Activated B cell treated with CpG ODN at 0.5 μM for 24 hours (primary cell): ENCODE measurements at regions not wholly inside any gene's neighbourhood (a gene's known extent, or its start where the extent isn't known, plus 50 kb on each side); places are given as distances from the start of the nearest gene placed in this dataset.

Experiments used
- ATAC-seq: fragments of 200-7000 bp; cut with Tn5 transposase; one replicate; pipeline ENCODE4 v1.10.0; 2021; ENCODE audit warnings: low read depth, mild to moderate bottlenecking, moderate library complexity
- CTCF ChIA-PET: fragments of 350-600 bp; sonication (Branson Sonifier 250); formaldehyde crosslinking; loops from one replicate; lab custom pipeline; 2021; ENCODE audit warnings: antibody characterized with exemption; lab: Charles Lee
- POLR2A ChIA-PET: fragments of 350-600 bp; sonication (Branson Sonifier 250); formaldehyde crosslinking; loops from one replicate; lab custom pipeline; 2021; ENCODE audit warnings: antibody characterized with exemption; lab: Charles Lee
- DNase-seq: peaks from one replicate; pipeline ENCODE4 v3.0.0; 2022
- H3K27ac Mint-ChIP-seq: one replicate; pipeline ENCODE4 v1.8.0; 2020; ENCODE audit warnings: mixed read lengths
- H3K27me3 Mint-ChIP-seq: one replicate; pipeline ENCODE4 v1.8.0; 2021; ENCODE audit warnings: mixed read lengths
- H3K36me3 Mint-ChIP-seq: one replicate; pipeline ENCODE4 v1.8.0; 2021; ENCODE audit warnings: low read depth, mixed read lengths
- H3K4me1 Mint-ChIP-seq: one replicate; pipeline ENCODE4 v1.8.0; 2021; ENCODE audit warnings: mixed read lengths
- H3K4me3 Mint-ChIP-seq: one replicate; pipeline ENCODE4 v1.8.0; 2020; ENCODE audit warnings: mild to moderate bottlenecking, mixed read lengths
- H3K9me3 Mint-ChIP-seq: one replicate; pipeline ENCODE4 v1.8.0; 2020; ENCODE audit warnings: mixed read lengths
- intact Hi-C: fragments of 100-400 bp; cut with micrococcal nuclease; formaldehyde crosslinking; loops from one replicate; pipeline ENCODE4 v1.15.1; 2024
- TF ChIP-seq, protein P1 (sequence below): fragments of 200-600 bp; IDR thresholded peaks from one replicate; pipeline ENCODE4 v1.8.0; 2022; ENCODE audit warnings: antibody characterized with exemption, mild to moderate bottlenecking

DNA sequence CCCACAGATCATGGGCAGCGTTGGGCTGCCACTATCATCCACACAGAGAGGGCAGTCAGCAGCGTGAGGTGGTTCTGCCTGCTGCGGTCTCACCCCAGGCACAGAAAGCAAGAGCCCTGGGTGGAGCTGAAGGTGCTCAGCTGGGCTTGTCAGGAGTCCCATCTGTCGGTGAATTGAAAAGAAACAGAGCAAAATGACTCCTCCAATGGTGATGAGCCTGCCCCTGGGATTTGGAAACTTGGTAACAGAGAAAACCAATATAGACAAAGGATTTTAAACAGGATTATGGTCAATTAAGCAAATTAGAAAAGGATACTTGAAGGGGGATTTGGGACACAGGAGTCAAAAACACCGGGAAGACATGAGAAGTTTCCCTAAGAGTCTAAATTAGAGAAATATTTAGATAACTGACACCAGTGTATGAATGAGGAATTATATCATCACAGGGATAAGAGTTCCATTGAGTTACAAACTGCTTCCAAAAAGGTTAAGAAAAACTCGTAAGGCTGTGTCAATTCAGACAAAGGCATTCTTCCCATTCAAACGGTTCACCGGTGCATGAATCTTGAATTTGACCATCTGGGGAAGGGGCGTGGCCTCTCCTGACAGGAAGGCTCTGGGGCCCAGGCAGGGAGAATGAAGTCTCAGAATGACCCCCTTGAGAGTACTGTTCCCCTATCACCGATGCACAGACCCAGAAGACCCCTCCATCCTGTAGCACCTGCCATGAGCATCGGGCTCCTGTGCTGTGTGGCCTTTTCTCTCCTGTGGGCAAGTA is 70.0 kb upstream of the PRSS58 start:
- no peaks in the 10 kb centered on the region for H3K36me3 Mint-ChIP-seq
- ChIA-PET CTCF (no interaction called here), POLR2A (no interaction called here)
- H3K9me3 Mint-ChIP-seq, result no peaks in the 10 kb centered on the region
- DNase-seq (no peak), ATAC-seq (no peak)
- peaks cover 22% of the 10 kb centered on the region for H3K27me3 Mint-ChIP-seq
- TF ChIP-seq, protein P1, sequence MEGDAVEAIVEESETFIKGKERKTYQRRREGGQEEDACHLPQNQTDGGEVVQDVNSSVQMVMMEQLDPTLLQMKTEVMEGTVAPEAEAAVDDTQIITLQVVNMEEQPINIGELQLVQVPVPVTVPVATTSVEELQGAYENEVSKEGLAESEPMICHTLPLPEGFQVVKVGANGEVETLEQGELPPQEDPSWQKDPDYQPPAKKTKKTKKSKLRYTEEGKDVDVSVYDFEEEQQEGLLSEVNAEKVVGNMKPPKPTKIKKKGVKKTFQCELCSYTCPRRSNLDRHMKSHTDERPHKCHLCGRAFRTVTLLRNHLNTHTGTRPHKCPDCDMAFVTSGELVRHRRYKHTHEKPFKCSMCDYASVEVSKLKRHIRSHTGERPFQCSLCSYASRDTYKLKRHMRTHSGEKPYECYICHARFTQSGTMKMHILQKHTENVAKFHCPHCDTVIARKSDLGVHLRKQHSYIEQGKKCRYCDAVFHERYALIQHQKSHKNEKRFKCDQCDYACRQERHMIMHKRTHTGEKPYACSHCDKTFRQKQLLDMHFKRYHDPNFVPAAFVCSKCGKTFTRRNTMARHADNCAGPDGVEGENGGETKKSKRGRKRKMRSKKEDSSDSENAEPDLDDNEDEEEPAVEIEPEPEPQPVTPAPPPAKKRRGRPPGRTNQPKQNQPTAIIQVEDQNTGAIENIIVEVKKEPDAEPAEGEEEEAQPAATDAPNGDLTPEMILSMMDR, result no peak
- H3K4me1 Mint-ChIP-seq, result peaks cover 4% of the 10 kb centered on the region
- H3K4me3 Mint-ChIP-seq, result no peak overlapping the region
- intact Hi-C loops, result no loop called here
- H3K27ac Mint-ChIP-seq, result no peak overlapping the region

DNA sequence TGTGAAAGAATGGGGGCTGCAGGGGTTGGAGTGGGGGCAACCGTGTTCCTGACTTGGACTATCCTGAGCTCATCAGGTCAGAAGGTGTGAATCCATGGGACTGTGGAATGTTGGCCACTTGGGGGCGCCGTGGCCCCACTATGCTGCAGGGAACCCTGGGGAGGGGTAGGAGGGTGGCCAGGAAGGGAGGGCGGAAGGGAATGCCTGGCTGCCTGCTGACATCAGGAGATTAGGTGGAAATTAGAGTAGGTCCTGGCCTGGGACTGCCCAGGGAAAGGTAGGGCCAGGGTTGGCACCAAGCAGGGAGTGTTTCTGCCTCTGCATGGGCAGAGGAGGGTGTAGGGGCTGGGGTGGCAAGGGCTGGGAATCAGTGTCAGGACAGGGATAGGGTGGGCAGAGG is 65.8 kb upstream of the PRSS58 start:
- TF ChIP-seq, protein P1, result no peak
- intact Hi-C loops, result no loop called here
- DNase-seq (no peak), ATAC-seq (no peak)
- H3K27ac Mint-ChIP-seq, result no peak overlapping the region
- H3K4me1 Mint-ChIP-seq, result no peaks in the 10 kb centered on the region
- H3K27me3 Mint-ChIP-seq, result peaks cover 24% of the 10 kb centered on the region
- no peak overlapping the region for H3K4me3 Mint-ChIP-seq
- H3K9me3 Mint-ChIP-seq, result no peaks in the 10 kb centered on the region
- CTCF ChIA-PET, result interaction anchor here (1.1 kb wide), 1 partner anchor 10 kb away, joined by 3 read pairs; no protein-coding TSS in a partner anchor
- POLR2A ChIA-PET, result no interaction called here
- no peaks in the 10 kb centered on the region for H3K36me3 Mint-ChIP-seq

DNA sequence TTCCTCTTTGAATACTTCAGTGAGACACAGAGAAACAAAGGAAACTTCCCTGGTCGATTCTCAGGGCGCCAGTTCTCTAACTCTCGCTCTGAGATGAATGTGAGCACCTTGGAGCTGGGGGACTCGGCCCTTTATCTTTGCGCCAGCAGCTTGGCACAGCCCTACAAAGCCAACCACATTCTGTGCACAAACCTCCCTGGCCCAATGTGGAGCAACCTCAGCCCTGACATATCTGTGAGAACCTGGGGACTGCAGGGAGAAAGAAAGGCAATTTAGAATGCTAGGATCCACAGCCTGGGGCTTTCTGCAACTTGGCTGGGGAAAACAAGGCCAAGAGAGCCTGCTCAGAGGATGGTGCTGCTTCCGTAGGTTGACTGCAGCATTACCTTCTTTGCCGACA is 63.5 kb upstream of the PRSS58 start:
- intact Hi-C loops, result no loop called here
- Mint-ChIP-seq H3K4me1 (no peaks in the 10 kb centered on the region), H3K4me3 (no peak overlapping the region), H3K36me3 (no peaks in the 10 kb centered on the region), H3K27me3 (peaks cover 12% of the 10 kb centered on the region), H3K9me3 (no peaks in the 10 kb centered on the region), H3K27ac (no peak overlapping the region)
- ATAC-seq, result no peak
- ChIA-PET CTCF (no interaction called here), POLR2A (no interaction called here)
- no peak for DNase-seq
- TF ChIP-seq, protein P1, result no peak

DNA sequence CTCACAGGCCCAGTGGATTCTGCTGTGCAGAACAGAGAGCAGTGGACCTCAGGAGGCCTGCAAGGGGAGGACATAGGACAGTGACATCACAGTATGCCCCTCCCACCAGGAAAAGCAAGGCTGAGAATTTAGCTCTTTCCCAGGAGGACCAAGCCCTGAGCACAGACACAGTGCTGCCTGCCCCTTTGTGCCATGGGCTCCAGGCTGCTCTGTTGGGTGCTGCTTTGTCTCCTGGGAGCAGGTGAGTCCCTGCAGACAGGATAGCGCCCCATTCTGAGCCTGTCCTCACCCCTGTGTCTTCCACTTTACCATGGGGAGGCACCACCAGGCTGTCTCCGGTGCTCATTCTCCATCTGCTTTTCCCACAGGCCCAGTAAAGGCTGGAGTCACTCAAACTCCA is 63.0 kb upstream of the PRSS58 start:
- ChIA-PET CTCF (no interaction called here), POLR2A (no interaction called here)
- ATAC-seq (no peak), DNase-seq (no peak)
- Mint-ChIP-seq H3K36me3 (no peaks in the 10 kb centered on the region), H3K9me3 (no peaks in the 10 kb centered on the region), H3K4me3 (no peak overlapping the region), H3K4me1 (no peaks in the 10 kb centered on the region), H3K27ac (no peak overlapping the region), H3K27me3 (peaks cover 14% of the 10 kb centered on the region)
- intact Hi-C loops, result no loop called here
- TF ChIP-seq, protein P1, result no peak

DNA sequence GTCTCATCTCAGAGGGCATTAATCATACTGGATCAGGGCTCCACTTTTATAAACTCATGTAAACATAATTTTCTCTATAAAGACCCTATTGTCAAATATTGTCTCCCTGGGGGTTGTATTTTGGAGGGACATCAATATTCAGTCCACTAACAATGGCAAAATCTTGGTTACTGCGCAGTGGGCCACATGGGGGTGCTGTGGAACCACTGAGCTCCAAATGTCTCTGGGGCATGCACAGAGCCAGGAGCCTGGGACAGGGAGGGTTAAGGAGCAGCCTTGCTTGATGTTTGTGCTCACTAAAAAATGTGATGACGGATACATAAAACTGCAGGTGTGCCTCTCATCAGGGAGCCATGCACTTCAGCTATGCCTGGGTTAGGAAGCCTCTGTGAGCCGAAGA is 62.1 kb upstream of the PRSS58 start:
- ChIA-PET POLR2A (no interaction called here), CTCF (no interaction called here)
- no peaks in the 10 kb centered on the region for H3K4me1 Mint-ChIP-seq
- no peak overlapping the region for H3K4me3 Mint-ChIP-seq
- intact Hi-C loops, result no loop called here
- H3K9me3 Mint-ChIP-seq, result no peaks in the 10 kb centered on the region
- H3K36me3 Mint-ChIP-seq, result no peaks in the 10 kb centered on the region
- no peak overlapping the region for H3K27ac Mint-ChIP-seq
- ATAC-seq (no peak), DNase-seq (no peak)
- TF ChIP-seq, protein P1, result no peak
- peaks cover 14% of the 10 kb centered on the region for H3K27me3 Mint-ChIP-seq
